Pancreas (tissue), 10 donors: ENCODE measurements at regions not wholly inside any gene's neighbourhood (a gene's known extent, or its start where the extent isn't known, plus 50 kb on each side); places are given as distances from the start of the nearest gene placed in this dataset.

ENCODE experiments used
- ATAC-seq, 4 donors: fragments of 200-7000 bp; cut with Tn5 transposase; one replicate each; pipeline versions ENCODE4 v1.8.0 to v1.9.1; 2020; ENCODE audit warnings: mild to moderate bottlenecking in 4 of 4, moderate library complexity in 4 of 4
- DNase-seq, 6 donors: peaks; one replicate each; pipeline ENCODE4 v3.0.0-alpha.2; 2020
- FAIRE-seq: peaks from 2 replicates; lab custom pipeline; 2012; peaks lifted over from hg19 to GRCh38; lab: Jason Lieb, UNC
- H3K27ac ChIP-seq, 4 donors: fragments of 200-600 bp; sonication (generic); 1 replicate in 3 of 4; 2 replicates in 1 of 4; pipeline versions ENCODE4 v1.5.0 to v1.8.0; 2020
- H3K27me3 ChIP-seq, 4 donors: fragments of 200-600 bp; one replicate each; pipeline ENCODE4 v1.8.0; 2021
- H3K36me3 ChIP-seq, 3 donors: fragments of 200-600 bp; sonication (generic) in 1 of 3; one replicate each; pipeline versions ENCODE4 v1.5.0 to v1.8.0; 2020 to 2021
- H3K4me1 ChIP-seq, 3 donors: fragments of 200-600 bp; one replicate each; pipeline ENCODE4 v1.8.0; 2021
- H3K4me3 ChIP-seq, 4 donors: fragments of 200-600 bp; sonication (generic) in 2 of 4; one replicate each; pipeline versions ENCODE4 v1.5.0 to v1.8.0; 2020 to 2021
- H3K9me3 ChIP-seq, 4 donors: fragments of 200-600 bp; one replicate each; pipeline ENCODE4 v1.8.0; 2021
- CTCF ChIP-seq, 4 donors: fragments of 200-600 bp; sonication (generic) in 3 of 4; IDR thresholded peaks; one replicate each; pipeline versions ENCODE4 v1.5.0 to v1.8.0; 2021; ENCODE audit warnings: antibody characterized with exemption in 4 of 4
- WGBS, 2 donors: extraction: QIAGEN DNeasy Blood & Tissue Kit; methylation state at CpG; one replicate each; pipeline ENCODE4 v1.1.7; 2013; 5-methylcytosine and 5-hydroxymethylcytosine counted together
- intact Hi-C, 3 donors: fragments of 100-400 bp; cut with DNase I; formaldehyde crosslinking; loops; one replicate each; pipeline versions ENCODE4 v1.11.1 to v1.14.2; 2022
- donor health status: healthy with polysubstance abuse.
- donor health status: DM: no; HTN: no; CAD: no; lungs with moderate emphysema.
- donor health status: DM: no; HTN: no; CAD: no.
- donor health status: control.
- donor health status: control.
- donor health status: Bipolar disorder and iron deficiency.
- donor health status: DM: yes; HTN: yes; CAD: no.
- donor health status: DM: no; HTN: no; CAD: no.
- donor health status: DM: no; HTN: no; CAD: no.
- donor health status: DM: yes; HTN: yes; CAD: no.

DNA sequence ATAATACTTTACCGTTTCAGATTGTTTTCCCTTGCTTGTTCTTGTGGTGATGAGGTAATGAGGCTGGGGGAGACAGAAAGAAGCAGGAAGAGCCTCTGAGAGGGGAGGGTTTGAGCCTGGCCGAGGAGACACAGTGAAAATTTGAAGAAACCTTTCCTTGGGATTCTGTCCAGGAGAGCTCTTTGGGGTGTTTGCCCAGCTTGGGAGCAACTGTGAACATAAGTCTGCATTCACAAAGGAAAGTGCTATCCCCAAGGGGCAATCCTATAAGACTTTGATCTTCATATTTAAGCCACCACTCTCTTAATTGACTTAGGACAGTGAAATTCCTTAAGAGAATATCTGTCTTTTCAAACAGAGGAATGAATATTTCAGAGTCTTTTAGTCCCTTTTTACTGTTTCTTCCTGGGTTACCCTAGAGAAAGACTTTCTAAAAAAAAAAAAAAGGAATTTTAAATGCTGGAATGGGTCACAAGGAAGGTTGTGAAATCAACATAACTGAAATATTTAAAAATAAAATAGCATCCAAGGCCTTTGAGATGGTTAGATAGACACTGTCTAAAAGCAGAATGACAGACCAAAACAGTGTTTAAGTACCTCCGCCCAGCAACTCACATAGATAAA lies 52.5 kb upstream of the STAM2 start:
- 70 to 75% methylated on average over 3 of the region's 3 CpGs for WGBS, 2 donors

GRCh38 chr2:152231446-152231845 lies 55.9 kb upstream of the STAM2 start:
- ATAC-seq (no peak), FAIRE-seq (no peak)

More for the DNA sequence above, 52.5 kb upstream of the STAM2 start:
- Histone ChIP-seq H3K4me3 (no peak overlapping the region), H3K27me3 (no peaks in the 10 kb centered on the region), H3K9me3 (peaks cover 0 to 2% (median 0%) of the 10 kb centered on the region in 4 donors), H3K4me1 (peaks cover 0 to 7% (median 3%) of the 10 kb centered on the region in 3 donors), H3K36me3 (no peaks in the 10 kb centered on the region), H3K27ac (no peak overlapping the region)
- ATAC-seq, result no peak
- intact Hi-C loops, result no loop called here
- no peak for TF ChIP-seq CTCF (IDR thresholded peaks at IDR 0.05)
- no peak for DNase-seq
- FAIRE-seq, result no peak

DNA sequence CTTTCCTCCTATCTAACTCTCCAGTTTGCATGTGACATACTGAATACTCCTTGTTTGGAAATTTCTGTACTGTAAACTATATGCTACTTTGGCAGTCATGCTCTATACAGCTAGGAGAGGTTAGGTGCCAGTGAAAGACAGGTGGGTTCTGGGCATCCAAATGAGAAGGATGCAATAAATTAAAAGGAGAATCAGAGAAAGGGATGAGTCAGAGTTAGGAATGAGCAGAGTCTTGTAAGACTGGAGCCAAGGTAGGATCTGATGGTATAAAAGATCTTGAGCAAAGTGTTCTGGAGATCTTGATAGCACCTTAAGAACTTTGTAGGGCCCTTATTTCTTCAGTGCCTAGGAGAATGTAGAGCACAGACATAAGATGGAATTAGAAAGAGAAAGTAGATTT lies 58.7 kb upstream of the STAM2 start:
- H3K4me1 ChIP-seq, result no peaks in the 10 kb centered on the region
- ATAC-seq (no peak), DNase-seq (no peak), FAIRE-seq (no peak)
- no peak for TF ChIP-seq CTCF (IDR thresholded peaks at IDR 0.05)
- peaks cover 0 to 2% (median 0%) of the 10 kb centered on the region in 4 donors for H3K9me3 ChIP-seq
- no peaks in the 10 kb centered on the region for H3K36me3 ChIP-seq
- H3K27ac ChIP-seq, result no peak overlapping the region
- no peaks in the 10 kb centered on the region for H3K27me3 ChIP-seq
- intact Hi-C loops, result no loop called here
- no peak overlapping the region for H3K4me3 ChIP-seq

More at GRCh38 chr2:152231446-152231845, 55.9 kb upstream of the STAM2 start:
- no peak for DNase-seq
- intact Hi-C loops, result no loop called here
- H3K27ac ChIP-seq, result no peak overlapping the region
- TF ChIP-seq CTCF (IDR thresholded peaks at IDR 0.05), result no peak
- no peaks in the 10 kb centered on the region for H3K27me3 ChIP-seq
- H3K9me3 ChIP-seq, result peaks cover 0 to 2% (median 0%) of the 10 kb centered on the region in 4 donors
- H3K4me1 ChIP-seq, result no peaks in the 10 kb centered on the region
- H3K36me3 ChIP-seq, result no peaks in the 10 kb centered on the region
- no peak overlapping the region for H3K4me3 ChIP-seq

DNA sequence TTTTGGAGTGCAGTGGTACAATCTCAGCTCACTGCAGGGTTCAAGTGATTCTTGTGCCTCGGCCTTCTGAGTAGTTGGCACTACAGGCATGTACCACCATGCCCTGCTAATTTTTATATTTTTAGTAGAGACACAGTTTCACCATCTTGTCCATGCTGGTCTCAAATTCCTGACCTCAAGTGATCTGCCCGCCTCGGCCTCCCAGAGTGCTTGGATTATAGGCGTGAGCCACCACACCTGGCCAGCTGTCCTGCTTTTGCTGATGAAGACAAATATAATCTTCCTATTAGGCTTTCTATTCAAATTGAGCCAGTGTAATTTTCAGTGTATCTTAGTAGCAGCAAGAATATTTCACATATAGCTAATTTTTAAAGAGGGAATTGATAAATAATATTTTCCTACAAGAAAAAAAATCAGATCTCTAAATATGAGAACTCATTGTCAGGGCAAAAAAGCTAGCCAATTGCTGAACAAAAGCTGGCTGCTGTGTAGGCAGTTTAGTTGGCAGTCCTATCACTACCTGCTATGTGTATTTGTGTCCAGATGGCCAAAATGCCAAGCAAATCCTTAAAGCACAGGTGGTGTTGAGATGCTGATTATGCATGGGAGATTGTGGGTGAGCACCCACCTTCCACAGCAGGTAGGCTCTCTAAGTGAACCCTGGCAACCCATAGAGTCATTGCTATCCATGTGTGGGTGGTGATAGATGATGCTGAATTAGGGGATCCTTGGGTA lies 60.8 kb upstream of the STAM2 start:
- no peaks in the 10 kb centered on the region for H3K36me3 ChIP-seq
- H3K27me3 ChIP-seq, result no peaks in the 10 kb centered on the region
- WGBS, 2 donors, result 81 to 92% methylated on average over 4 of the region's 4 CpGs
- no peak for TF ChIP-seq CTCF (IDR thresholded peaks at IDR 0.05)
- H3K27ac ChIP-seq, result no peak overlapping the region
- H3K4me3 ChIP-seq, result no peak overlapping the region
- H3K4me1 ChIP-seq, result no peaks in the 10 kb centered on the region
- H3K9me3 ChIP-seq, result no peaks in the 10 kb centered on the region
- intact Hi-C loops, result no loop called here
- no peak for DNase-seq
- no peak for ATAC-seq
- FAIRE-seq, result no peak

- no peak for DNase-seq
- 88 to 92% methylated on average over 6 of the region's 6 CpGs for WGBS, 2 donors
- no peak for ATAC-seq
- no peaks in the 10 kb centered on the region for H3K27me3 ChIP-seq
- no peaks in the 10 kb centered on the region for H3K9me3 ChIP-seq
- no peaks in the 10 kb centered on the region for H3K36me3 ChIP-seq
- H3K4me3 ChIP-seq, result no peak overlapping the region
- H3K4me1 ChIP-seq, result no peaks in the 10 kb centered on the region
- no peak for FAIRE-seq
- no peak overlapping the region for H3K27ac ChIP-seq
- intact Hi-C loops, result no loop called here
- TF ChIP-seq CTCF (IDR thresholded peaks at IDR 0.05), result no peak
Measured at GRCh38 chr2:152238016-152238415, 62.5 kb upstream of the STAM2 start.
